ENCODE measurements at regions not wholly inside any gene's neighbourhood (a gene's known extent, or its start where the extent isn't known, plus 50 kb on each side); places are given as distances from the start of the nearest gene placed in this dataset.

DNA sequence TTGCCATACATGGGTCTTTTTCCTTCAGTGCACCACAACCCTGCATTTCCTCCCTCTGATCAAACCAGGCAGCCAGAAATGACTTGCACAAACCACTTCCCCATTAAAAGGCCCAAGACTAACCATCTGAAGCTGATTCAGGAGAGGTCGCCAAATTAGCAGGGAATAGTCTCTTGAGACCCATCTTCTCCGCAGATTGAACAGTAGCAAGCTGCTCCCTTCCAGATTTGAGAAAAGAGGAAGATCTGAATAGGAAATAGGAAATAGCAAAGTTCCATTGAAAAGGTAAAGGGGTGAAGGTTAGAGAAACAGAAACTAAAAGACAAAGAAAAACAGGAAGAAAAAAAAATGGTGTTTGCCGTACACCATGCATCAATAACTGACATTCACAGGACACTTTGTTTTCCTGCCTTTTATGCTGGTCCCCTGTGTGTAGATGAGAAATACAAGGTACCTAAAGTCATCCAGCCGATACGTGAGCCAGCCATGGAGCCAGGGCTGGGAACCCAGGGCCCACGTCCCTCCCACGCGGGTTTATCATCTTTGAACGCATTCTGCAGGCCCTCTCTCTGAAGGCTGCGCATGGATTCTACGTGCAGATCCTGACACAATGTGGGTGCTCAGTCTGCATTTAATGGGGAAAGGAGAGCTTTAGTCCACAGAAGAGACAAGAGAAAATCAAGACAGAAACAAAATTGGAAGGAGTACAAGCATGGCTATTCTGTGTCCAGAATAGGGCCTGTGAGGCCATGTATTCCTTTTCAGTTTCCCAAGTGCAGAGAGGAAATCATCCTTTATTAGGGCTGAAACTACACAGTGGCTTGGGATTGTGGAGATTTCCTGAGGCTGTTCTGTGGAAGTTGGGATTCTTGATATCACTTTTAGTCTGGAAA lies 268.4 kb upstream of the NPVF start:
- TF ChIP-seq, protein P1, sequence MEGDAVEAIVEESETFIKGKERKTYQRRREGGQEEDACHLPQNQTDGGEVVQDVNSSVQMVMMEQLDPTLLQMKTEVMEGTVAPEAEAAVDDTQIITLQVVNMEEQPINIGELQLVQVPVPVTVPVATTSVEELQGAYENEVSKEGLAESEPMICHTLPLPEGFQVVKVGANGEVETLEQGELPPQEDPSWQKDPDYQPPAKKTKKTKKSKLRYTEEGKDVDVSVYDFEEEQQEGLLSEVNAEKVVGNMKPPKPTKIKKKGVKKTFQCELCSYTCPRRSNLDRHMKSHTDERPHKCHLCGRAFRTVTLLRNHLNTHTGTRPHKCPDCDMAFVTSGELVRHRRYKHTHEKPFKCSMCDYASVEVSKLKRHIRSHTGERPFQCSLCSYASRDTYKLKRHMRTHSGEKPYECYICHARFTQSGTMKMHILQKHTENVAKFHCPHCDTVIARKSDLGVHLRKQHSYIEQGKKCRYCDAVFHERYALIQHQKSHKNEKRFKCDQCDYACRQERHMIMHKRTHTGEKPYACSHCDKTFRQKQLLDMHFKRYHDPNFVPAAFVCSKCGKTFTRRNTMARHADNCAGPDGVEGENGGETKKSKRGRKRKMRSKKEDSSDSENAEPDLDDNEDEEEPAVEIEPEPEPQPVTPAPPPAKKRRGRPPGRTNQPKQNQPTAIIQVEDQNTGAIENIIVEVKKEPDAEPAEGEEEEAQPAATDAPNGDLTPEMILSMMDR (IDR thresholded peaks at IDR 0.05 in 2 of 3, conservative IDR thresholded peaks at IDR 0.05 in 1 of 3; ENCODE audit: borderline replicate concordance in 1 of 3, insufficient read depth in 1 of 3, low read depth in 2 of 3, low read length in 2 of 3) = no peak
- TF ChIP-seq RAD21 (IDR thresholded peaks at IDR 0.05; ENCODE audit: low read depth) = no peak
- no peak for TF ChIP-seq CEBPB (IDR thresholded peaks at IDR 0.05; ENCODE audit: low read depth)
- no peak for TF ChIP-seq JUND (IDR thresholded peaks at IDR 0.05)

Data from HCT116 (cell line).